ENCODE measurements at regions not wholly inside any gene's neighbourhood (a gene's known extent, or its start where the extent isn't known, plus 50 kb on each side); places are given as distances from the start of the nearest gene placed in this dataset.

GRCh38 chr10:105718207-105718995 is 1077.3 kb downstream of the SORCS3 start:
- H3K9me1 ChIP-seq (replicated peaks; ENCODE audit: control insufficient read depth, extremely low read depth, insufficient read depth, low read length) = no peaks in the 10 kb centered on the region
- no peak overlapping the region for H3K4me2 ChIP-seq (ENCODE audit: insufficient read depth, low read length)
- ChIA-PET POLR2A (no interaction called here), CTCF (no interaction called here)
- H3K36me3 ChIP-seq (ENCODE audit: control insufficient read depth in 2 of 2, extremely low read depth in 1 of 2, insufficient read depth in 2 of 2, low read length in 2 of 2) = no peaks in the 10 kb centered on the region
- TF ChIP-seq POLR2A (IDR thresholded peaks at IDR 0.05; ENCODE audit: low read depth, low read length) (no peak), POLR2AphosphoS5 (IDR thresholded peaks at IDR 0.05; ENCODE audit: insufficient read depth, low read depth, low read length) (no peak), EZH2 (IDR thresholded peaks at IDR 0.05; ENCODE audit: borderline replicate concordance, low read depth, low read length, severe bottlenecking) (no peak), JUN (IDR thresholded peaks at IDR 0.05; ENCODE audit: borderline replicate concordance, insufficient read depth, insufficient read length, low read depth) (no peak), CTCF (IDR thresholded peaks at IDR 0.05; ENCODE audit: extremely low read depth in 1 of 2, insufficient read depth in 1 of 2, low read depth in 1 of 2, low read length in 2 of 2) (no peak), MYC (IDR thresholded peaks at IDR 0.05; ENCODE audit: low read depth, low read length) (no peak), FOS (IDR thresholded peaks at IDR 0.05; ENCODE audit: borderline replicate concordance, insufficient read depth, low read length) (no peak), MAX (IDR thresholded peaks at IDR 0.05; ENCODE audit: insufficient read depth, insufficient read length) (no peak), GATA2 (IDR thresholded peaks at IDR 0.05; ENCODE audit: insufficient read depth, insufficient read length, low read depth, low read length) (no peak)
- no peak overlapping the region for H2AFZ ChIP-seq (ENCODE audit: low read depth, low read length)
- no peaks in the 10 kb centered on the region for H4K20me1 ChIP-seq (replicated peaks; ENCODE audit: control insufficient read depth, extremely low read depth, insufficient read depth, low read length)
- H3K9ac ChIP-seq (replicated peaks; ENCODE audit: extremely low read depth, insufficient read depth, low read length) = no peak overlapping the region
- no peaks in the 10 kb centered on the region for H3K27me3 ChIP-seq (ENCODE audit: control insufficient read depth in 2 of 2, insufficient read depth in 2 of 2, low read length in 2 of 2)
- H3K79me2 ChIP-seq (ENCODE audit: control insufficient read depth, insufficient read depth, low read length) = no peaks in the 10 kb centered on the region
- DNase-seq (ENCODE audit: low read depth, low spot score) = no peak
- H3K4me3 ChIP-seq (replicated peaks in 1 of 3; ENCODE audit: insufficient read depth in 1 of 3, low read depth in 1 of 3, low read length in 3 of 3) = no peak overlapping the region
- no peak overlapping the region for H3K27ac ChIP-seq (ENCODE audit: insufficient read depth, low read depth, low read length)
- no peaks in the 10 kb centered on the region for H3K4me1 ChIP-seq (ENCODE audit: control insufficient read depth, extremely low read depth, insufficient read depth, low read length)
- dilution Hi-C loops (cut with MboI; ENCODE audit: extremely low pct_ligation_motif_present, low sequenced_read_pairs) = no loop called here
- H3K9me3 ChIP-seq (replicated peaks; ENCODE audit: control insufficient read depth, insufficient read depth, low read length) = no peaks in the 10 kb centered on the region
- no TSS peak for BruUV-seq (replicated peaks)
- intact Hi-C loops (cut with micrococcal nuclease) = no loop called here
- FAIRE-seq = no peak

Measured in endothelial cell of umbilical vein (primary cell).